GM13976 (cell line): ENCODE measurements at regions not wholly inside any gene's neighbourhood (a gene's known extent, or its start where the extent isn't known, plus 50 kb on each side); places are given as distances from the start of the nearest gene placed in this dataset.

Experiments
- DNase-seq: peaks from one replicate; pipeline ENCODE4 v3.0.0; 2012; ENCODE audit warnings: low spot score
- in situ Hi-C: fragments of 300-500 bp; cut with MboI; formaldehyde crosslinking; loops from one replicate; pipeline ENCODE4 v1.12.0; 2022; ENCODE audit warnings: low sequenced_read_pairs, mixed read lengths, inconsistent platforms; ENCODE audit not compliant: unreplicated experiment
- TF ChIP-seq, protein P1 (sequence below): IDR thresholded peaks from 2 replicates; pipeline ENCODE4 v1.5.1; 2012; ENCODE audit warnings: borderline replicate concordance, mild to moderate bottlenecking; ENCODE audit not compliant: insufficient read depth; ENCODE audit errors: extremely low read depth, missing control alignments, control extremely low read depth

DNA sequence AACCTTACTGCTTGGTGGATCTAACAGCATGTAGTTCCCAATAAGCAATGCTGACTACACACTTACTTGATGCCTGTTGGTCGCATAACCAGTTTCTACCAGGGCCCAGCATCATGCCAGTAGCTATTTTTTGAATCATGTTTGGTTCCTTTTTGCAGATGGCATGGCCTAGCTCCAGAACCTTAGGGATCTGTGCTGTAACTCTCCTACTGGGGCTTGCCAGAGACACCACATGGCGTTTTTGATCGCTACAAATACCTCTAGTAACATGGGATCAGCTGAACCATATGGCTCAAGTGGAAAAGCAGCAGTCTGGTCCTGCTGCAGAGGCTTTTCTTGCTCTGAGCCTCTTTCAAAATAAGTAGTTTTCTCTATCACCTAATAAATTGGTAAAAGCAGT is 654.6 kb upstream of the API5 start:
- in situ Hi-C loops, result no loop called here
- no peak for DNase-seq
- TF ChIP-seq, protein P1, sequence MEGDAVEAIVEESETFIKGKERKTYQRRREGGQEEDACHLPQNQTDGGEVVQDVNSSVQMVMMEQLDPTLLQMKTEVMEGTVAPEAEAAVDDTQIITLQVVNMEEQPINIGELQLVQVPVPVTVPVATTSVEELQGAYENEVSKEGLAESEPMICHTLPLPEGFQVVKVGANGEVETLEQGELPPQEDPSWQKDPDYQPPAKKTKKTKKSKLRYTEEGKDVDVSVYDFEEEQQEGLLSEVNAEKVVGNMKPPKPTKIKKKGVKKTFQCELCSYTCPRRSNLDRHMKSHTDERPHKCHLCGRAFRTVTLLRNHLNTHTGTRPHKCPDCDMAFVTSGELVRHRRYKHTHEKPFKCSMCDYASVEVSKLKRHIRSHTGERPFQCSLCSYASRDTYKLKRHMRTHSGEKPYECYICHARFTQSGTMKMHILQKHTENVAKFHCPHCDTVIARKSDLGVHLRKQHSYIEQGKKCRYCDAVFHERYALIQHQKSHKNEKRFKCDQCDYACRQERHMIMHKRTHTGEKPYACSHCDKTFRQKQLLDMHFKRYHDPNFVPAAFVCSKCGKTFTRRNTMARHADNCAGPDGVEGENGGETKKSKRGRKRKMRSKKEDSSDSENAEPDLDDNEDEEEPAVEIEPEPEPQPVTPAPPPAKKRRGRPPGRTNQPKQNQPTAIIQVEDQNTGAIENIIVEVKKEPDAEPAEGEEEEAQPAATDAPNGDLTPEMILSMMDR, result no peak

DNA sequence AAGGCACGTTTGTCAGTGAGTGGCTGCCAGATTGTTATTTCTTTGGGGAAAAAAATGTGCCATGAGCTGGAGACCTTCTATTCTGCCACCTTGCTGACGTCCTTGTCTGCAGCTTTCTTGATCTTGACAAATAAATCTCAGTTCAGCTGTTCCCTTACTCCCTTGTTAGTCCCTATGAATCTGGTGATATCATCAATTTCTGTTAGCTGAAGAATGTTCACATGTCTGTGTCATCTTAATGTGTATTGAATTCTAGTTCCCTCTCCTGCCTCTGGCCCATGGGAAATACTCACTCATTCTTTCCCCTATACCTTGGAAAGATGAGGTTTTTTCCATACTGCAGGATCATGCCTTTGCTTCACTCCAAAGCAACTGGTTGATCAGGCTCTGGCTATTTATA is 649.9 kb upstream of the API5 start:
- no peak for DNase-seq
- in situ Hi-C loops, result no loop called here
- TF ChIP-seq, protein P1, result no peak

DNA sequence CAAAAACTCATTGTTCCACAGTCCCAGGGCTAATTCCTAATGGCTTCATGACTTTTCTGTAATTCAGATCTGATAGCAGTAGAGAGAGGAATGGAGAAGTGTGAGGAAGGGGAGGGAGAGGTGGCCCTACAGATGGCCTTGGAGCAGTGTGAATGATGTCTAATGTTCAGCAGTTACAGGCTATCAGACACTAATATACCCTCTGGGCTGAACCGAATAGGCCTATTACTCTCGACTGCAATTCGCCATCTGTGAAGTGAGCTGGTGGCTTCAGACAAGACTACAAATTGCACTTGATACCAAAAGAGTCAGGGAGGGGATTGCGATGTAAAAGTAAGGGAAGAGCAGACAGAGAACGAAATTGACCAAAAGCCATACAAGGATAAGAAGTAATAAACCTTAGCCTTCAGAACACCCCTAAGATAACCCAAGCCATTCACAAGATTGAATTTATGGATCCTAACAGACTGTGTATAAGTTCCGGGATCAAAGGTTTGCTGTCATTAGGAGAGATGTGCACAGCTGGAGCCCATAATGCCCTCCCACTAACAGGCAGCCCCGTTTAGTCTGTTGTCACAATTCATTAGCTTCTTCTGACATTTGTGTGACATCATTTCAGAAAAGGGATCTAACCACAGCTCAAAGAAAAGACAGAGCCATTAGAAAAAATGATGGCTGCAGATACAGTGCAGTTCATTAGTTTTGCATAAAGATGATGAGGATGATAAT is 642.4 kb upstream of the API5 start:
- in situ Hi-C loops, result no loop called here
- no peak for DNase-seq
- TF ChIP-seq, protein P1, result no peak

DNA sequence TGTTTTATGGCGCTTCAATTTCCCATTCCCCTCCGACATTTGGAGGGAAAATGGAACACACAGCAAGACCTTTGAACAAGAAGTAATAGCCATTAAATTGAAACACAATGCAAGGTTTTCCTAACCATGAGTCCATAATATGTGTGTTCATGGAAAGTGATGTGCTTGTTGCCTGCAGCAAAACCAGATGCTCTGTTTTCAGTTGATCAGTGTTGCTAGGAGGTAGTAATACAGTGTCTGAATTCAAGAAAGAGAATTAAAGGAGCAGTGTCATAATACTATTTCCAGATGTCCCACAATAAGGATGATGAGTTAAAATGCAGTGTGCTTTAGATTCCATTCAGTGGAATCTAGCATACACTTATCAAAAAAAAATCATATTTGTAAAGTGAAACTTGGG is 637.4 kb upstream of the API5 start:
- TF ChIP-seq, protein P1, result no peak
- in situ Hi-C loops, result no loop called here
- no peak for DNase-seq

DNA sequence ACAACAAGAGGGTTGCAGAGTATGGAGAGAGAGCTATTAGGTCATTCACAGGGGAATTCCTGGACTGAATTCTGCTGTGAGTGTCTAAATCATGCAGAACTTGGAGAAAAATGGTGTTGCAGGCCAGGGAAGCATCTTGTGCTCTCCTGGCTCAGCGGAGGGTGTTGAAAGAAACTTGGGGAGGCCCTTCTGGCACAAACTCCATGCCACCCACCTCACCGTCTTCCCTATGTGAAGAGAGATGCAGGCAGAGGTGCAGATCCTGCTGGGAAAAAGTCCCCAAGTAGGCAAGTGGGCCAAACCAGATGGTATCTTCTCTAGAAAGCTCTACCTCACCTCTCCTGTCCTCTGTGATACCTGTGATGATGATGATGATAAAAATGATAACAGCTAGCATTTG is 604.3 kb upstream of the API5 start:
- TF ChIP-seq, protein P1, result no peak
- no peak for DNase-seq
- in situ Hi-C loops, result no loop called here

DNA sequence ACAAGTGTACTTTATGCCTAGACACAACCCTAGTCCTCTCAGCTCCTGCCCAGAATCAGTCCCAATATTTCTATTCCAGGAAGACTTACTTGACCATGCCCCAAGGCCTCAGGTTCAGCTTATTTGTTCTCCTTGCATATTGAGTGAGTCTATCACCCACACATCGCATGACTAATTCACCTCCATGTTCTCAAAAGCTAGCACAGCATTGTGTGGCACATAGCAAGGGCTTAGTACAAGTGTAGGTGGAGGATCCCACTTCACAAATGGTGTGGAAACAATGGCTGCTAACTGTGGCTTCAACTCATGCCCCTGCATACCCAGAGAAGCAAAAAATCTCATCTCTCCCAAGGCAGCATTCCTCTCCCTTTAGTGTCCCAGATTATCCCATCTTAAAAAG is 602.6 kb upstream of the API5 start:
- in situ Hi-C loops, result no loop called here
- TF ChIP-seq, protein P1, result no peak
- DNase-seq, result no peak
